GM23248 (cell line): ENCODE measurements at regions not wholly inside any gene's neighbourhood (a gene's known extent, or its start where the extent isn't known, plus 50 kb on each side); places are given as distances from the start of the nearest gene placed in this dataset.

Experiments
- DNase-seq: peaks from one replicate; pipeline ENCODE4 v3.0.0-alpha.2; 2015
- H2AFZ ChIP-seq: fragments of 200-600 bp; sonication (generic); 2 replicates; pipeline ENCODE4 v1.6.1; 2016; ENCODE audit warnings: antibody characterized with exemption
- H3F3A ChIP-seq: fragments of 200-600 bp; sonication (generic); 2 replicates; pipeline ENCODE4 v1.6.1; 2016; ENCODE audit warnings: mild to moderate bottlenecking, antibody characterized with exemption, mixed run types; ENCODE audit not compliant: insufficient read depth
- H3K27ac ChIP-seq: fragments of 200-600 bp; sonication (generic); 2 replicates; pipeline ENCODE4 v1.5.1; 2016; ENCODE audit warnings: mild to moderate bottlenecking
- H3K27me3 ChIP-seq: fragments of 200-600 bp; sonication (generic); replicated peaks from 2 replicates; pipeline ENCODE4 v1.6.1; 2016; ENCODE audit warnings: mild to moderate bottlenecking; ENCODE audit not compliant: insufficient read depth
- H3K36me3 ChIP-seq: fragments of 200-600 bp; sonication (generic); 2 replicates; pipeline ENCODE4 v1.6.1; 2016; ENCODE audit warnings: low read depth, mild to moderate bottlenecking
- H3K4me1 ChIP-seq: fragments of 200-600 bp; sonication (generic); 2 replicates; pipeline ENCODE4 v1.6.1; 2016; ENCODE audit warnings: mild to moderate bottlenecking; ENCODE audit not compliant: insufficient read depth
- H3K4me2 ChIP-seq: fragments of 200-600 bp; sonication (generic); one replicate; pipeline ENCODE4 v1.6.1; 2016; ENCODE audit warnings: mild to moderate bottlenecking; ENCODE audit not compliant: unreplicated experiment
- H3K4me3 ChIP-seq: fragments of 200-600 bp; sonication (generic); 2 replicates; pipeline ENCODE4 v1.5.1; 2016; ENCODE audit warnings: mild to moderate bottlenecking
- H3K79me2 ChIP-seq: fragments of 200-600 bp; sonication (generic); 2 replicates; pipeline ENCODE4 v1.6.1; 2016; ENCODE audit warnings: mild to moderate bottlenecking; ENCODE audit not compliant: insufficient read depth
- H3K9ac ChIP-seq: fragments of 200-600 bp; sonication (generic); 2 replicates; pipeline ENCODE4 v1.6.1; 2016; ENCODE audit warnings: mild to moderate bottlenecking
- H3K9me2 ChIP-seq: fragments of 200-600 bp; sonication (generic); 2 replicates; pipeline ENCODE4 v1.6.1; 2016; ENCODE audit warnings: mixed run types, mild to moderate bottlenecking, moderate library complexity; ENCODE audit not compliant: insufficient read depth
- H3K9me3 ChIP-seq: fragments of 200-600 bp; sonication (generic); one replicate; pipeline ENCODE4 v1.6.1; 2017; ENCODE audit warnings: low read depth
- H4K20me1 ChIP-seq: fragments of 200-600 bp; sonication (generic); 2 replicates; pipeline ENCODE4 v1.6.0; 2016; ENCODE audit not compliant: insufficient read depth
- EZH2 ChIP-seq: fragments of 200-600 bp; sonication (generic); IDR thresholded peaks from 2 replicates; pipeline ENCODE4 v1.6.1; 2018; ENCODE audit warnings: antibody characterized with exemption, mild to moderate bottlenecking; ENCODE audit not compliant: insufficient read depth, poor library complexity, severe bottlenecking
- EZH2phosphoT487 ChIP-seq: fragments of 200-600 bp; sonication (generic); IDR thresholded peaks from 2 replicates; pipeline ENCODE4 v1.6.1; 2018; ENCODE audit warnings: antibody characterized with exemption, moderate library complexity, mild to moderate bottlenecking, low read depth; ENCODE audit not compliant: insufficient read depth
- WGBS, 2 experiments: methylation state at CpG; one replicate each; pipeline ENCODE4 v1.1.6; 2015 to 2017; ENCODE audit warnings: low lambda C conversion rate in 2 of 2, low coverage in 1 of 2; ENCODE audit errors: missing lambda C conversion rate in 2 of 2; 5-methylcytosine and 5-hydroxymethylcytosine counted together
- in situ Hi-C: fragments of 300-500 bp; cut with MboI; formaldehyde crosslinking; loops from 2 replicates; pipeline ENCODE4 v1.15.0; 2020

DNA sequence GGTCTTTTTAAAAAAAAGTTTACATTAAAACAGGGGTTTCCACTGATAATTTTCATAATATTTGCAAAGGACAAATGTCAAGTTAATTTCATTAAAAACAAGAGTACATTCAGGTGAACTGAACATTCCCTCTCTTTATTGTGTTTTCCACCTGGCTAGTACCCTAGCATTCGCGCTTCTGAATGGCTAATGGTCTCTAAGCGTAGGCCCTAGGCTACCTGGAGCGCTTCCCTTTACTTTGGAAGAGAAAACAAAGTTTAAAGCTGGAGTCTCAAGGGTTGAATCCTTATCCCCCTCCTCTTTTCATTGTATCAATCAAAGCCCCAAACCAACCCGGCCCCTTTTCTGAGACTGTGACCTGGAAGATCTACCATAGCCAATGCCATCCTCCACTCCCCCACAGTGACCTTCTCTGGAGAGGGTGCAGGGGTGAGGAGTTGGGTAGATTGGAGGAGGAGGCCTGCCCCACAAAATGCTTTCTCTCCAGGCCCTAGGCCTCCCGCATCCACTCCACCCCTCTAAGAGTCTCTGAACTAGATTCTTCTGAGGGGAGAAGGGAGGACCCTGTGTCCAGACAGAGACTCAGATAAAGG lies 73.3 kb upstream of the TBCA start:
- no peaks in the 10 kb centered on the region for H3K27me3 ChIP-seq
- no peak overlapping the region for H2AFZ ChIP-seq
- H3K9me3 ChIP-seq: no peaks in the 10 kb centered on the region
- DNase-seq: no peak
- no peaks in the 10 kb centered on the region for H3K9me2 ChIP-seq
- no peaks in the 10 kb centered on the region for H3K36me3 ChIP-seq
- H3K4me3 ChIP-seq: no peak overlapping the region
- H3K9ac ChIP-seq: no peak overlapping the region
- no peaks in the 10 kb centered on the region for H4K20me1 ChIP-seq
- peaks cover 11% of the 10 kb centered on the region for H3K4me1 ChIP-seq
- H3K79me2 ChIP-seq: no peaks in the 10 kb centered on the region
- no peak overlapping the region for H3K27ac ChIP-seq
- peaks cover 18% of the 10 kb centered on the region for H3F3A ChIP-seq
- 99% methylated on average over 6 of the region's 6 CpGs for WGBS, 2 experiments
- TF ChIP-seq EZH2phosphoT487: no peak
- no peak overlapping the region for H3K4me2 ChIP-seq
- in situ Hi-C loops: no loop called here

DNA sequence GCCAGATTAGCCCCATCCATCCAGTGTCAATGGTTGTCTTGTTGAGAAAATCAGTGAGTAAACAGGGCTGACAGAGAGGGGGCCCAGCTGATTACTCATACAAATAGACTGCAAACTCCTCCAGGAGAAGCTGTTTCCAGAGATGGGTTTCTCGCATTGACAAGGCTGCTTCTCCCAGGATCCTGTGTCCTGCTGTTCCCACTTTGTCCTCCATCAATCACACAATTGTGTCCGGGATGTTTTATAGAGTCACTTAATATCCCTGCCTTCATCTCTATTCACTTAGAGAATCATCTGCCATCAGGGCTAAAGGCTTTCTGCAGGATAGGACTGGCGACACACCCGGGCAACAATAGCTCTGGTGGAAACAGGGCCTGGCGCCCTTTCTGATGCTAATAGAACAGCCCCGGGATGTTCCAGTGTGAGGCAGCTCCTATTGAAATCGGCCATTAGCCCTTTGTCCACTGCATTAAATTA lies 71.7 kb upstream of the TBCA start:
- no peak overlapping the region for H3K4me2 ChIP-seq
- peaks cover 3% of the 10 kb centered on the region; the same call in 1 of the 2 replicates for H3K4me1 ChIP-seq
- H3K9me3 ChIP-seq: no peaks in the 10 kb centered on the region
- H2AFZ ChIP-seq: no peak overlapping the region
- H3K79me2 ChIP-seq: no peaks in the 10 kb centered on the region
- in situ Hi-C loops: no loop called here
- no peaks in the 10 kb centered on the region for H3K9me2 ChIP-seq
- H3K27me3 ChIP-seq: no peaks in the 10 kb centered on the region
- no peaks in the 10 kb centered on the region for H4K20me1 ChIP-seq
- no peaks in the 10 kb centered on the region for H3K36me3 ChIP-seq
- H3K27ac ChIP-seq: no peak overlapping the region
- TF ChIP-seq EZH2phosphoT487: no peak
- TF ChIP-seq EZH2: no peak
- DNase-seq: no peak
- WGBS, 2 experiments: 89% methylated on average over 7 of the region's 7 CpGs
- peaks cover 8% of the 10 kb centered on the region; the same call in 1 of the 2 replicates for H3F3A ChIP-seq
- H3K9ac ChIP-seq: no peak overlapping the region
- no peak overlapping the region for H3K4me3 ChIP-seq

DNA sequence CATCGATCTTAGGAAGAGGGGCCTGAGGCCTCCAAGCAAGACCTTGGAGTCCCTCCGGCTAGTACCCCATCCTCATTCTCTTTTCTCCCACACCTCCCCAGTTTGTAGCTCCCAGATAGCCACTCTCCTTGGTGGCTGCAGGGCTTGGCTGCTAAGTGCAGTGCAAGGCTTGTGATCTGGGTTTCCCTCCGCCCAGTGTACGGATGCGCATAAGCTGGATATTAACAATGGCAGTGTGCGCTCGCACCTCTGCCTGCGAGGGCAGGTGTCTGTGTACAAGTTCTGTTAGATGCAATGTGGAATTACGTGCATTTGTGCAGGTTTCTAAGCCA lies 71.0 kb upstream of the TBCA start:
- WGBS, 2 experiments: 78 to 84% methylated on average over 9 of the region's 9 CpGs
- Histone ChIP-seq H3K4me2 (no peak overlapping the region), H3F3A (0 out of 2 replicates have a peak, but pooled peaks cover under 1% of the 10 kb centered on the region), H3K9me2 (no peaks in the 10 kb centered on the region), H3K9ac (no peak overlapping the region), H3K9me3 (no peaks in the 10 kb centered on the region), H4K20me1 (no peaks in the 10 kb centered on the region), H3K79me2 (no peaks in the 10 kb centered on the region), H3K27me3 (no peaks in the 10 kb centered on the region), H3K4me3 (no peak overlapping the region), H2AFZ (no peak overlapping the region), H3K27ac (no peak overlapping the region), H3K4me1 (peaks cover 1% of the 10 kb centered on the region; the same call in 1 of the 2 replicates), H3K36me3 (no peaks in the 10 kb centered on the region)
- in situ Hi-C loops: no loop called here
- no peak for DNase-seq
- TF ChIP-seq EZH2phosphoT487 (no peak), EZH2 (no peak)

DNA sequence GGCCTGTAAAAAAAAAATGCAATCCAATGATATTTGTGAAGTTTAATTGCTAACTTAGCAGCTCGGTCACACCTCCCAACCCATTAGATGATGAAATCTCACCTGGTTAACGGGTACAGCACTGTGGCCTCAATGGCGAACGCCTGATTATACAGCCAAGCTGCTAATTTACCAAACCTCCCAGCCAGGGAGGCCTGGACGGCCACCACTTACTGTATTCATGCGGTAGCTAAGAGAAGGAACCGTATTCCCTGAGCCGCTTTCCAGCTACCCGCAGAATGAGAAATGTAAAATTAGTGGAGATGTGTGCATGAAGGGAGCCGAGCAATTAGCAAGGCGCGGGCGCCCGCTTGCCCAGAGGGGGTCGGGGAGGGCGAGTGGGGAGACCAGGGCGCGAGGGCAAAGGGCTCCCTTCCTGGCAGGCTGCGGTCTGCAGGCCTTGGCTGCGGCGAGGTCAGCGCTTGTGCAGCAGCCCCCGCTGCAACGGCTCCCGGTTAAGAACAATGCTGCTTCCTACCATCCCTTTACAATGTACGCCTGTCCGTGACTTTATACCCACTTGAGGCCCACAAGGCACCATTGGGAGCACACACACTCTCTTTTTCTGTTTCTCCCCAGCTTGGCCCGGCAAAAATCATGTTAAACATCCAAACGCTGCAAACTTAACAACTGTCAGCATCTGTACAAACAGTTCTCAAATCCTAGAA lies 70.4 kb upstream of the TBCA start:
- peaks cover 5% of the 10 kb centered on the region; the same call in 1 of the 2 replicates for H3K4me1 ChIP-seq
- H3K9me3 ChIP-seq: no peaks in the 10 kb centered on the region
- 90 to 91% methylated on average over 15 to 29 of the region's 29 CpGs for WGBS, 2 experiments
- no peaks in the 10 kb centered on the region for H4K20me1 ChIP-seq
- H3K4me3 ChIP-seq: no peak overlapping the region
- no peak for TF ChIP-seq EZH2
- no peak for TF ChIP-seq EZH2phosphoT487
- no peak overlapping the region for H3K27ac ChIP-seq
- no peaks in the 10 kb centered on the region for H3K36me3 ChIP-seq
- no peaks in the 10 kb centered on the region for H3K79me2 ChIP-seq
- H2AFZ ChIP-seq: no peak overlapping the region
- no peak overlapping the region for H3K4me2 ChIP-seq
- in situ Hi-C loops: no loop called here
- no peaks in the 10 kb centered on the region for H3K27me3 ChIP-seq
- H3K9ac ChIP-seq: no peak overlapping the region
- DNase-seq: no peak
- no peaks in the 10 kb centered on the region for H3K9me2 ChIP-seq
- no peaks in the 10 kb centered on the region for H3F3A ChIP-seq
